ENCODE measurements at regions not wholly inside any gene's neighbourhood (a gene's known extent, or its start where the extent isn't known, plus 50 kb on each side); places are given as distances from the start of the nearest gene placed in this dataset.

DNA sequence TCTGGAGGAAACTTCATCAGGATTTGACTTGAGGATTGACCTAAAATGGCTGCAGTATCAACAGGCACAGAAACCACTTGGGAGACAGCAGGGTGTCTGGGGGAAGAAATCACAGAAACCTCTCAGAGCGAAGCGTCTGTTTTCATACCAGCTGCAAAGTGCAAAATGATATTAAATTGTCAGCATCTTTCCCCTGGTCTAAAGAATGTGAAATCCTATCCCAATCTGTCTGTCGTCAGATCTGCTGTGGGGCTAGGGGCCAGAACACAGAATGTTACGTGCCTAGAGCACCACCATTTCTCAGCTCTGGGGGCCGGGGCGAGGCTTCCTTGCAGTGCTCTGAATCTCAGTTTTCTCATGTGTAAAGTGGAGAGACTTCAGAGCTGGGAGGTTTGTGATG, 54.1 kb upstream of the MYCN start:
- TF ChIP-seq, protein P1, sequence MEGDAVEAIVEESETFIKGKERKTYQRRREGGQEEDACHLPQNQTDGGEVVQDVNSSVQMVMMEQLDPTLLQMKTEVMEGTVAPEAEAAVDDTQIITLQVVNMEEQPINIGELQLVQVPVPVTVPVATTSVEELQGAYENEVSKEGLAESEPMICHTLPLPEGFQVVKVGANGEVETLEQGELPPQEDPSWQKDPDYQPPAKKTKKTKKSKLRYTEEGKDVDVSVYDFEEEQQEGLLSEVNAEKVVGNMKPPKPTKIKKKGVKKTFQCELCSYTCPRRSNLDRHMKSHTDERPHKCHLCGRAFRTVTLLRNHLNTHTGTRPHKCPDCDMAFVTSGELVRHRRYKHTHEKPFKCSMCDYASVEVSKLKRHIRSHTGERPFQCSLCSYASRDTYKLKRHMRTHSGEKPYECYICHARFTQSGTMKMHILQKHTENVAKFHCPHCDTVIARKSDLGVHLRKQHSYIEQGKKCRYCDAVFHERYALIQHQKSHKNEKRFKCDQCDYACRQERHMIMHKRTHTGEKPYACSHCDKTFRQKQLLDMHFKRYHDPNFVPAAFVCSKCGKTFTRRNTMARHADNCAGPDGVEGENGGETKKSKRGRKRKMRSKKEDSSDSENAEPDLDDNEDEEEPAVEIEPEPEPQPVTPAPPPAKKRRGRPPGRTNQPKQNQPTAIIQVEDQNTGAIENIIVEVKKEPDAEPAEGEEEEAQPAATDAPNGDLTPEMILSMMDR (IDR thresholded peaks at IDR 0.05; ENCODE audit: borderline replicate concordance, extremely low read depth, low read length, poor library complexity, severe bottlenecking), result no peak
- TF ChIP-seq EZH2 (IDR thresholded peaks at IDR 0.05; ENCODE audit: borderline replicate concordance, low read depth, low read length, severe bottlenecking), result no peak

Measured in DND-41 (cell line).